WTC11 (cell line): ENCODE measurements at regions not wholly inside any gene's neighbourhood (a gene's known extent, or its start where the extent isn't known, plus 50 kb on each side); places are given as distances from the start of the nearest gene placed in this dataset.

ENCODE experiments used
- ATAC-seq: fragments of 200-7000 bp; cut with Tn5 transposase; 2 replicates; pipeline ENCODE4 v1.10.0; 2021; ENCODE audit warnings: mild to moderate bottlenecking, moderate library complexity
- CTCF ChIA-PET: fragments of 300-600 bp; sonication (Branson Sonifier 250); formaldehyde crosslinking; loops from one replicate; lab custom pipeline; 2021; ENCODE audit warnings: antibody characterized with exemption; lab: Charles Lee
- POLR2A ChIA-PET: fragments of 350-600 bp; sonication (Branson Sonifier 250); formaldehyde crosslinking; loops from one replicate; lab custom pipeline; 2021; ENCODE audit warnings: antibody characterized with exemption; lab: Charles Lee
- DNase-seq: peaks from one replicate; pipeline ENCODE4 v3.0.0; 2021; ENCODE audit warnings: low spot score
- H3K27ac Mint-ChIP-seq: 2 replicates; pipeline ENCODE4 v1.8.0; 2021; ENCODE audit warnings: mixed read lengths
- H3K27me3 Mint-ChIP-seq: 2 replicates; pipeline ENCODE4 v1.8.0; 2021; ENCODE audit warnings: low read depth, mild to moderate bottlenecking, moderate library complexity, mixed read lengths
- H3K36me3 Mint-ChIP-seq: 2 replicates; pipeline ENCODE4 v1.8.0; 2021; ENCODE audit warnings: mixed read lengths
- H3K4me1 Mint-ChIP-seq: 2 replicates; pipeline ENCODE4 v1.8.0; 2022; ENCODE audit warnings: mixed read lengths
- H3K4me3 Mint-ChIP-seq: 2 replicates; pipeline ENCODE4 v1.8.0; 2021; ENCODE audit warnings: mild to moderate bottlenecking, moderate library complexity, mixed read lengths
- H3K9me3 Mint-ChIP-seq: 2 replicates; pipeline ENCODE4 v1.8.0; 2021; ENCODE audit warnings: mixed read lengths
- CDX4 ChIP-seq: fragments of 250-450 bp; sonication (Bioruptor Pico); IDR thresholded peaks from 2 replicates; pipeline ENCODE4 v1.9.0; 2021; ENCODE audit warnings: moderate library complexity, mild to moderate bottlenecking, inconsistent platforms, borderline replicate concordance
- ELF4 ChIP-seq: sonication (generic); formaldehyde crosslinking; IDR thresholded peaks from 2 replicates; pipeline ENCODE4 v1.8.1; 2022; ENCODE audit warnings: low read depth, mild to moderate bottlenecking, moderate library complexity, missing genetic modification reagents
- ETV6 ChIP-seq: sonication (generic); formaldehyde crosslinking; IDR thresholded peaks from 2 replicates; pipeline ENCODE4 v1.8.1; 2022; ENCODE audit warnings: mild to moderate bottlenecking, missing genetic modification reagents
- FOXK1 ChIP-seq: sonication (generic); formaldehyde crosslinking; IDR thresholded peaks from 2 replicates; pipeline ENCODE4 v1.8.0; 2022; ENCODE audit warnings: mild to moderate bottlenecking, moderate library complexity, missing genetic modification reagents
- FOXP1 ChIP-seq: sonication (generic); formaldehyde crosslinking; IDR thresholded peaks from 2 replicates; pipeline ENCODE4 v1.8.0; 2022; ENCODE audit warnings: missing genetic modification reagents, mild to moderate bottlenecking, moderate library complexity, borderline replicate concordance
- FOXP4 ChIP-seq: sonication (generic); formaldehyde crosslinking; IDR thresholded peaks from 2 replicates; pipeline ENCODE4 v1.8.0; 2022; ENCODE audit warnings: mild to moderate bottlenecking, missing genetic modification reagents
- IRF1 ChIP-seq: sonication (generic); formaldehyde crosslinking; IDR thresholded peaks from 2 replicates; pipeline ENCODE4 v1.8.0; 2023; ENCODE audit warnings: missing genetic modification reagents
- MYBL2 ChIP-seq: sonication (generic); formaldehyde crosslinking; IDR thresholded peaks from 2 replicates; pipeline ENCODE4 v1.8.1; 2023; ENCODE audit warnings: mild to moderate bottlenecking, moderate library complexity, missing genetic modification reagents
- NR2C2 ChIP-seq: sonication (generic); formaldehyde crosslinking; IDR thresholded peaks from 2 replicates; pipeline ENCODE4 v1.8.0; 2022; ENCODE audit warnings: mild to moderate bottlenecking, missing genetic modification reagents
- OVOL2 ChIP-seq: fragments of 250-450 bp; sonication (Bioruptor Pico); IDR thresholded peaks from 2 replicates; pipeline ENCODE4 v1.9.0; 2021; ENCODE audit warnings: mild to moderate bottlenecking, borderline replicate concordance
- PRRX2 ChIP-seq: fragments of 250-450 bp; sonication (Bioruptor Pico); IDR thresholded peaks from 2 replicates; pipeline ENCODE4 v1.8.0; 2021; ENCODE audit warnings: mild to moderate bottlenecking
- SMAD4 ChIP-seq: sonication (generic); formaldehyde crosslinking; IDR thresholded peaks from 2 replicates; pipeline ENCODE4 v1.8.0; 2022; ENCODE audit warnings: mild to moderate bottlenecking, missing genetic modification reagents
- ZNF317 ChIP-seq: sonication (generic); formaldehyde crosslinking; IDR thresholded peaks from 2 replicates; pipeline ENCODE4 v1.8.1; 2023; ENCODE audit warnings: low read depth, mild to moderate bottlenecking, moderate library complexity, missing genetic modification reagents, borderline replicate concordance
- ZNF396 ChIP-seq: fragments of 250-450 bp; sonication (Bioruptor Pico); IDR thresholded peaks from 2 replicates; pipeline ENCODE4 v1.8.0; 2021; ENCODE audit warnings: mild to moderate bottlenecking, moderate library complexity, borderline replicate concordance
- ZNF416 ChIP-seq: fragments of 250-450 bp; sonication (Bioruptor Pico); IDR thresholded peaks from 2 replicates; pipeline ENCODE4 v1.9.0; 2021; ENCODE audit warnings: mild to moderate bottlenecking, inconsistent platforms
- ZNF423 ChIP-seq: fragments of 250-450 bp; sonication (Bioruptor Pico); IDR thresholded peaks from 2 replicates; pipeline ENCODE4 v2.1.2; 2022; ENCODE audit warnings: mild to moderate bottlenecking, moderate library complexity
- TF ChIP-seq, protein P1 (sequence below): fragments of 250-450 bp; sonication (Bioruptor Pico); IDR thresholded peaks from 2 replicates; pipeline ENCODE4 v1.9.0; 2021; ENCODE audit warnings: mild to moderate bottlenecking, borderline replicate concordance
- TF ChIP-seq, protein P2 (sequence below): sonication (generic); formaldehyde crosslinking; conservative IDR thresholded peaks from 2 replicates; pipeline ENCODE4 v1.8.1; 2023; ENCODE audit warnings: mild to moderate bottlenecking, low read depth, missing genetic modification reagents, moderate library complexity
- TF ChIP-seq, protein P3 (sequence below): sonication (generic); formaldehyde crosslinking; IDR thresholded peaks from 2 replicates; pipeline ENCODE4 v1.8.1; 2022; ENCODE audit warnings: low read depth, mild to moderate bottlenecking, moderate library complexity, missing genetic modification reagents, borderline replicate concordance

- ChIA-PET CTCF (no interaction called here), POLR2A (no interaction called here)
- no peak for TF ChIP-seq PRRX2 (CRISPR knock-in tag)
- TF ChIP-seq FOXP1 (CRISPR knock-in tag): no peak
- TF ChIP-seq ZNF396 (CRISPR knock-in tag): no peak
- TF ChIP-seq NR2C2 (CRISPR knock-in tag): no peak
- no peak for TF ChIP-seq MYBL2 (CRISPR knock-in tag)
- TF ChIP-seq ETV6: no peak
- TF ChIP-seq ZNF416 (CRISPR knock-in tag): no peak
- no peak for TF ChIP-seq ZNF317 (CRISPR knock-in tag)
- TF ChIP-seq FOXP4: no peak
- no peak for TF ChIP-seq OVOL2 (CRISPR knock-in tag)
- TF ChIP-seq FOXK1: no peak
- TF ChIP-seq, protein P1, sequence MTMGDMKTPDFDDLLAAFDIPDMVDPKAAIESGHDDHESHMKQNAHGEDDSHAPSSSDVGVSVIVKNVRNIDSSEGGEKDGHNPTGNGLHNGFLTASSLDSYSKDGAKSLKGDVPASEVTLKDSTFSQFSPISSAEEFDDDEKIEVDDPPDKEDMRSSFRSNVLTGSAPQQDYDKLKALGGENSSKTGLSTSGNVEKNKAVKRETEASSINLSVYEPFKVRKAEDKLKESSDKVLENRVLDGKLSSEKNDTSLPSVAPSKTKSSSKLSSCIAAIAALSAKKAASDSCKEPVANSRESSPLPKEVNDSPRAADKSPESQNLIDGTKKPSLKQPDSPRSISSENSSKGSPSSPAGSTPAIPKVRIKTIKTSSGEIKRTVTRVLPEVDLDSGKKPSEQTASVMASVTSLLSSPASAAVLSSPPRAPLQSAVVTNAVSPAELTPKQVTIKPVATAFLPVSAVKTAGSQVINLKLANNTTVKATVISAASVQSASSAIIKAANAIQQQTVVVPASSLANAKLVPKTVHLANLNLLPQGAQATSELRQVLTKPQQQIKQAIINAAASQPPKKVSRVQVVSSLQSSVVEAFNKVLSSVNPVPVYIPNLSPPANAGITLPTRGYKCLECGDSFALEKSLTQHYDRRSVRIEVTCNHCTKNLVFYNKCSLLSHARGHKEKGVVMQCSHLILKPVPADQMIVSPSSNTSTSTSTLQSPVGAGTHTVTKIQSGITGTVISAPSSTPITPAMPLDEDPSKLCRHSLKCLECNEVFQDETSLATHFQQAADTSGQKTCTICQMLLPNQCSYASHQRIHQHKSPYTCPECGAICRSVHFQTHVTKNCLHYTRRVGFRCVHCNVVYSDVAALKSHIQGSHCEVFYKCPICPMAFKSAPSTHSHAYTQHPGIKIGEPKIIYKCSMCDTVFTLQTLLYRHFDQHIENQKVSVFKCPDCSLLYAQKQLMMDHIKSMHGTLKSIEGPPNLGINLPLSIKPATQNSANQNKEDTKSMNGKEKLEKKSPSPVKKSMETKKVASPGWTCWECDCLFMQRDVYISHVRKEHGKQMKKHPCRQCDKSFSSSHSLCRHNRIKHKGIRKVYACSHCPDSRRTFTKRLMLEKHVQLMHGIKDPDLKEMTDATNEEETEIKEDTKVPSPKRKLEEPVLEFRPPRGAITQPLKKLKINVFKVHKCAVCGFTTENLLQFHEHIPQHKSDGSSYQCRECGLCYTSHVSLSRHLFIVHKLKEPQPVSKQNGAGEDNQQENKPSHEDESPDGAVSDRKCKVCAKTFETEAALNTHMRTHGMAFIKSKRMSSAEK (CRISPR knock-in tag): no peak
- no peak for TF ChIP-seq CDX4 (CRISPR knock-in tag)
- TF ChIP-seq SMAD4 (CRISPR knock-in tag): no peak
- TF ChIP-seq, protein P2, sequence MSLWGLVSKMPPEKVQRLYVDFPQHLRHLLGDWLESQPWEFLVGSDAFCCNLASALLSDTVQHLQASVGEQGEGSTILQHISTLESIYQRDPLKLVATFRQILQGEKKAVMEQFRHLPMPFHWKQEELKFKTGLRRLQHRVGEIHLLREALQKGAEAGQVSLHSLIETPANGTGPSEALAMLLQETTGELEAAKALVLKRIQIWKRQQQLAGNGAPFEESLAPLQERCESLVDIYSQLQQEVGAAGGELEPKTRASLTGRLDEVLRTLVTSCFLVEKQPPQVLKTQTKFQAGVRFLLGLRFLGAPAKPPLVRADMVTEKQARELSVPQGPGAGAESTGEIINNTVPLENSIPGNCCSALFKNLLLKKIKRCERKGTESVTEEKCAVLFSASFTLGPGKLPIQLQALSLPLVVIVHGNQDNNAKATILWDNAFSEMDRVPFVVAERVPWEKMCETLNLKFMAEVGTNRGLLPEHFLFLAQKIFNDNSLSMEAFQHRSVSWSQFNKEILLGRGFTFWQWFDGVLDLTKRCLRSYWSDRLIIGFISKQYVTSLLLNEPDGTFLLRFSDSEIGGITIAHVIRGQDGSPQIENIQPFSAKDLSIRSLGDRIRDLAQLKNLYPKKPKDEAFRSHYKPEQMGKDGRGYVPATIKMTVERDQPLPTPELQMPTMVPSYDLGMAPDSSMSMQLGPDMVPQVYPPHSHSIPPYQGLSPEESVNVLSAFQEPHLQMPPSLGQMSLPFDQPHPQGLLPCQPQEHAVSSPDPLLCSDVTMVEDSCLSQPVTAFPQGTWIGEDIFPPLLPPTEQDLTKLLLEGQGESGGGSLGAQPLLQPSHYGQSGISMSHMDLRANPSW (CRISPR knock-in tag): no peak
- TF ChIP-seq, protein P3, sequence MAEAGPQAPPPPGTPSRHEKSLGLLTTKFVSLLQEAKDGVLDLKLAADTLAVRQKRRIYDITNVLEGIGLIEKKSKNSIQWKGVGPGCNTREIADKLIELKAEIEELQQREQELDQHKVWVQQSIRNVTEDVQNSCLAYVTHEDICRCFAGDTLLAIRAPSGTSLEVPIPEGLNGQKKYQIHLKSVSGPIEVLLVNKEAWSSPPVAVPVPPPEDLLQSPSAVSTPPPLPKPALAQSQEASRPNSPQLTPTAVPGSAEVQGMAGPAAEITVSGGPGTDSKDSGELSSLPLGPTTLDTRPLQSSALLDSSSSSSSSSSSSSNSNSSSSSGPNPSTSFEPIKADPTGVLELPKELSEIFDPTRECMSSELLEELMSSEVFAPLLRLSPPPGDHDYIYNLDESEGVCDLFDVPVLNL: no peak
- no peak for TF ChIP-seq ZNF423 (CRISPR knock-in tag)
- TF ChIP-seq IRF1: no peak
- TF ChIP-seq ELF4 (CRISPR knock-in tag): no peak
- DNase-seq (no peak), ATAC-seq (no peak)
- Mint-ChIP-seq H3K4me1 (no peaks in the 10 kb centered on the region), H3K36me3 (no peaks in the 10 kb centered on the region), H3K27me3 (peaks cover 9% of the 10 kb centered on the region), H3K27ac (no peak overlapping the region), H3K9me3 (no peaks in the 10 kb centered on the region), H3K4me3 (no peak overlapping the region)
Measured at GRCh38 chr14:23750357-23750756, 114.2 kb downstream of the DHRS2 start.
